Nephron (organoid): ENCODE measurements at regions not wholly inside any gene's neighbourhood (a gene's known extent, or its start where the extent isn't known, plus 50 kb on each side); places are given as distances from the start of the nearest gene placed in this dataset.
"Not testable (repeated sequence)": the region's sequence is repeated elsewhere in the genome, so short reads cannot be mapped to it uniquely, and the experiment has no call there.

ENCODE experiments used
- H3K27ac Mint-ChIP-seq, 3 experiments: 2 replicates each; pipeline ENCODE4 v1.8.0; 2020; ENCODE audit warnings: mixed read lengths in 3 of 3, mild to moderate bottlenecking in 2 of 3, moderate library complexity in 1 of 3
- H3K27me3 Mint-ChIP-seq: 2 replicates; pipeline ENCODE4 v1.8.0; 2021; ENCODE audit warnings: low read depth, mild to moderate bottlenecking, moderate library complexity, mixed read lengths
- H3K36me3 Mint-ChIP-seq: 2 replicates; pipeline ENCODE4 v1.8.0; 2020; ENCODE audit warnings: low read depth, mixed read lengths
- H3K4me1 Mint-ChIP-seq: 2 replicates; pipeline ENCODE4 v1.8.0; 2020; ENCODE audit warnings: mixed read lengths
- H3K4me3 Mint-ChIP-seq, 3 experiments: 2 replicates each; pipeline ENCODE4 v1.8.0; 2020; ENCODE audit warnings: mild to moderate bottlenecking in 3 of 3, mixed read lengths in 3 of 3, moderate library complexity in 2 of 3
- H3K9me3 Mint-ChIP-seq: 2 replicates; pipeline ENCODE4 v1.8.0; 2020; ENCODE audit warnings: mixed read lengths
- CTCF ChIP-seq, 3 experiments: fragments of 200-600 bp; sonication (generic); IDR thresholded peaks; one replicate each; pipeline ENCODE4 v1.5.0; 2021; ENCODE audit warnings: antibody characterized with exemption in 3 of 3; ENCODE audit not compliant: unreplicated experiment in 3 of 3

GRCh38 chr12:74254784-74255183, 282.9 kb upstream of the ATXN7L3B start:
- Mint-ChIP-seq H3K4me3 (no peak overlapping the region), H3K9me3 (peaks cover 3% of the 10 kb centered on the region), H3K36me3 (no peaks in the 10 kb centered on the region), H3K27me3 (no peaks in the 10 kb centered on the region), H3K27ac (no peak overlapping the region), H3K4me1 (no peaks in the 10 kb centered on the region)
- TF ChIP-seq CTCF (IDR thresholded peaks at IDR 0.05; ENCODE audit: unreplicated experiment in 3 of 3), result no peak

GRCh38 chr12:74259199-74259598, 278.4 kb upstream of the ATXN7L3B start:
- Mint-ChIP-seq H3K4me3 (no peak overlapping the region), H3K4me1 (no peaks in the 10 kb centered on the region), H3K9me3 (no peaks in the 10 kb centered on the region), H3K27me3 (peaks cover 4% of the 10 kb centered on the region), H3K36me3 (no peaks in the 10 kb centered on the region), H3K27ac (no peak overlapping the region)
- no peak for TF ChIP-seq CTCF (IDR thresholded peaks at IDR 0.05; ENCODE audit: unreplicated experiment in 3 of 3)

GRCh38 chr12:74264692-74265091, 272.9 kb upstream of the ATXN7L3B start:
- TF ChIP-seq CTCF (IDR thresholded peaks at IDR 0.05; ENCODE audit: unreplicated experiment in 3 of 3), result no peak
- H3K27ac Mint-ChIP-seq, result no peak overlapping the region
- no peak overlapping the region for H3K4me3 Mint-ChIP-seq
- no peaks in the 10 kb centered on the region for H3K36me3 Mint-ChIP-seq
- peaks cover 8% of the 10 kb centered on the region for H3K9me3 Mint-ChIP-seq
- no peaks in the 10 kb centered on the region for H3K4me1 Mint-ChIP-seq
- H3K27me3 Mint-ChIP-seq, result peaks cover 5% of the 10 kb centered on the region

GRCh38 chr12:74269355-74269754, 268.3 kb upstream of the ATXN7L3B start:
- not testable (repeated sequence) for H3K4me1 Mint-ChIP-seq, H3K27me3 Mint-ChIP-seq, H3K9me3 Mint-ChIP-seq, H3K27ac Mint-ChIP-seq, H3K4me3 Mint-ChIP-seq, H3K36me3 Mint-ChIP-seq

GRCh38 chr12:74280156-74280655, 257.4 kb upstream of the ATXN7L3B start:
- Mint-ChIP-seq H3K4me3 (no peak overlapping the region), H3K4me1 (no peaks in the 10 kb centered on the region), H3K27me3 (no peaks in the 10 kb centered on the region), H3K27ac (no peak overlapping the region), H3K9me3 (peaks cover 21% of the 10 kb centered on the region), H3K36me3 (peaks cover 3% of the 10 kb centered on the region)
- no peak for TF ChIP-seq CTCF (IDR thresholded peaks at IDR 0.05; ENCODE audit: unreplicated experiment in 3 of 3)

- H3K27ac Mint-ChIP-seq, H3K4me1 Mint-ChIP-seq, H3K36me3 Mint-ChIP-seq, H3K27me3 Mint-ChIP-seq, H3K4me3 Mint-ChIP-seq: not testable (repeated sequence)
- peaks cover 13% of the 10 kb centered on the region for H3K9me3 Mint-ChIP-seq
Observed at GRCh38 chr12:74281401-74282180, 256.0 kb upstream of the ATXN7L3B start.

GRCh38 chr12:74283646-74284045, 254.0 kb upstream of the ATXN7L3B start:
- no peak for TF ChIP-seq CTCF (IDR thresholded peaks at IDR 0.05; ENCODE audit: unreplicated experiment in 3 of 3)
- Mint-ChIP-seq H3K36me3 (no peaks in the 10 kb centered on the region), H3K27ac (no peak overlapping the region), H3K9me3 (no peaks in the 10 kb centered on the region), H3K27me3 (no peaks in the 10 kb centered on the region), H3K4me3 (no peak overlapping the region), H3K4me1 (peaks cover 3% of the 10 kb centered on the region)
